Hypothalamus (tissue), 51 donors: ENCODE measurements at regions not wholly inside any gene's neighbourhood (a gene's known extent, or its start where the extent isn't known, plus 50 kb on each side); places are given as distances from the start of the nearest gene placed in this dataset.

ENCODE experiments used
- DNase-seq, 51 donors: peaks; one replicate each; lab custom pipeline; 2025; lab: John Stamatoyannopoulos, UW

DNA sequence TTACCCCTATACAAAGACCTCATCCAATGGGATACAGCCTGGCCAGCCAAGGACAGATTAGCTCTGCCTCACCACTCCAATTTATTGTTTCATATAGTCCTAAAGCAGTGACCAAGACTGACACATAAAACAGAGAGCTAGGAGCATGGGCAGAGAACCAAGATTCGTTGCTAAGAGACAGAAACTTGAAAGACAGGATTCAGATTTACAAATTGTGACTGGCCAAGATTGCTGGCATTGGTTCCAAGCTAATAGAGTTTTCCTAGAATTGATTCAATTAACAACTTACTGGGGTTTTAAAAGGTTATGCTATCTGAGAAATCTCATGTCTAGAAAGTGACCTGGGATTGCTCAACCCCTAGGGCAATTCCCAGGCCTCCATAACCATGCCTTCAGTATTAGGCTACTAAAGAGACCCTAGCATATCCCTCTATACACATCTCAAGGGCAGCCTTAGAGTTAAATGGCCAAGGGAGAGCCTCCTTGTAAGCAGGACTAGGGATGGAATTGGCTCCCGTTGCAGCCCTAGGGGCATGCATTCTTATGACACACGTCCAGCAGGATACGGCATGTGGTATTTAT lies 75.6 kb downstream of the ICOS start:
- peak in 14 of 51 donors; percentile 2 to 36 (median 8) for DNase-seq

GRCh38 chr2:204015118-204015843 lies 78.7 kb downstream of the ICOS start:
- DNase-seq: no peak

DNA sequence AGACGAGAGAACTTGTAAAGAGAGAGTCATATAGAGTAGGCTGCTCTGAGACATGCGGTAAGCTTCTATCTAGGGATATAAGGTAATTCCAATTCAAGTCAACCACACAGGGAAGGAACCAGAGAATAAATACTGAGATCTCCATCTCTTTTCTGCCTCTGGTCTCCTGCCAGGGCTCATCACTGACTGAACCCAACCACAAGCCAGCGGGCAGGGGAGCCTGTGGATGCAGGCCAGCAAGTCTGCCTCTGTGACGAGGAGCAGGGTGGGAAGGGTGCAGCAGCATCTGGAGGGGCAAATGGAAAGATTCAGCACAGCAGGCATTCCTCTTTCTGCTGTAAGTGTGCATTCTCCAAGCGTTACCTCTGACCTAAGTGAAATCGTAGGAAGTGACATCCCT lies 82.2 kb downstream of the ICOS start:
- no peak for DNase-seq

GRCh38 chr2:204019572-204020501 lies 83.3 kb downstream of the ICOS start:
- no peak for DNase-seq

- no peak for DNase-seq
These were observed 84.9 kb downstream of the ICOS start for GRCh38 chr2:204021290-204022081.

DNA sequence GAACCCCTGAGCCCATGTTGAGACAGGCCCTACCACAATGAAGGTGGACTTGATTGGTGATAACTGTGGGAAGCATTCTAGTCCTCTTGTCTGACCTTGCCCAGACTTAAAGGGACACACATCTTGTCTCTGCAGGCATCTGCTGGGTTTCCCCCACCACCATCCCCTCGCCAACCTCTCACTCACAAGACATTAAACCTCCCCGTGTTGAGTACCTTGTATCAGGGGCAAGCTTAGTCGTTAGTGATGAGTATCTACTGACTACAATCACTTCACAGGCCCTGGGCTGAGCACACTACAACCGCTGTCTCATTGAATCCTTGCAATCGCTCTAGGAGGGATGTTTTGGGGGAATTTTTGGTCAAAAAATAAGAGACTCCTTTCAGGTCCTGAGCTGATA lies 86.0 kb downstream of the ICOS start:
- no peak for DNase-seq

- no peak for DNase-seq
These were observed 86.5 kb downstream of the ICOS start for GRCh38 chr2:204023088-204023487.

GRCh38 chr2:204024503-204024902 lies 87.9 kb downstream of the ICOS start:
- peak in 7 of 51 donors; percentile 1 to 36 (median 7) for DNase-seq

DNA sequence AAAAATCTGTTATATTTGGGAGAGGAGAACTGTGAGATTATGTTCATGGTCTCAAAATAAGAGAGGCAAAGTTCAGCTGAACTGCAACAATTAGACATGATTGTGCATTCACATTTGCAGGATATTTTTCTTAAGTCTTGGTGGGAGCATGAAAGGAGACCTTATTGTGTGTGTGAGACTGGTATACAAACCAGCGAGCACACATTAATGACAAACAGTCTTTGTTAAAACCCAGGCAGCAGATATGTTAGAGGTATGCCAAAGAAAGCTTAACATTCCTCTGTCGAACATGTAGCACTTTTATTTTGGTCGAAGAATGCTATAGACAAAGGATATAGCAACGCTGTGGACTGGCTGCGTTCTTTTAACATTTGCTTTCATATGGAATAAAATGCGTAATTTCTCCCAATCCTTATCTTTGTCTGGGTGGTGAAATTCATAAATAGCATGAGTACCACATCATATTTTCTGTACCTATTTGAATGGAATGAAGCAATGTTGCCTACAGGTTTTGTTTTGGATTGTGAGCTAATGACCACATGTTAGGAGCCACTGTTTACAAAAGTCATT lies 88.4 kb downstream of the ICOS start:
- DNase-seq: no peak

DNA sequence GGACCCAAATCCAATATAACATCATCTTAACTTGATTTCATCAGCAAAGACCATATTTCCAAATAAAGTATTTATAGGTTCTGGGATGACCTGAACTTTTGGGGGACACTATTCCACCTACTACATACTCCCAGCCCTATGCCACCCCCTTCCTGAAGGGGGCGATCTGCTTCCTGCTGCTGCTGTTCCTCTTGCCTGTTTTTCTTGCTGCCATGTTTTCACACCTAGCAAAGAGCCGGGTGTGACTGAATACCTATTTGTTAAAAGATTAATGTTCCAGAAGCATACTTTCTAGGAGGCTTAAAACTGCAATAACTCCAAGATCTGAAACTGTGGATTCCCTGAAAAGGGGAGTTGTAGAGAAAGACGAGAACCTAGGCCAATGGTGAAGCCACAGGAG lies 89.7 kb downstream of the ICOS start:
- DNase-seq: no peak

- DNase-seq: no peak
These were observed 90.5 kb downstream of the ICOS start for GRCh38 chr2:204027091-204027490.

DNA sequence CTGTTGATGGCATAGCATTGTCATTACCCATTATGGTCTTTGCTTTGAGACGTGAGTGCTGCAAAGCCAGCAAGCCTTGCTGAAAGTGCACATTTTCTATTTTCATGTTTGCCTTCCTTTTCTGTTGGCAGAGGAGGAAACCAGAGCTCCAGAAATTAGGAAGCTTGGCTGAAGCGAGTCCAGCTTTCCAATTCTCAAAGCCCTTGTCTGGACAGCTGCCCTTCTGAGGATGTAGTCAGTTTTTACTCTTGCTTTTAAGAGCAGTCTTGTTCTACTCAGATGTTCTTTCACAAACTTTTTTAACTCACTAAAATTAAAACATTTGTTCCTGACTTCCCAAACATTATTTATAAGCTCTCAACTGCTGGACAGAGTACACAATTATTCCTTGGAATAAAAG lies 93.8 kb downstream of the ICOS start:
- DNase-seq: peak in 1 of 51 donors; percentile 1

DNA sequence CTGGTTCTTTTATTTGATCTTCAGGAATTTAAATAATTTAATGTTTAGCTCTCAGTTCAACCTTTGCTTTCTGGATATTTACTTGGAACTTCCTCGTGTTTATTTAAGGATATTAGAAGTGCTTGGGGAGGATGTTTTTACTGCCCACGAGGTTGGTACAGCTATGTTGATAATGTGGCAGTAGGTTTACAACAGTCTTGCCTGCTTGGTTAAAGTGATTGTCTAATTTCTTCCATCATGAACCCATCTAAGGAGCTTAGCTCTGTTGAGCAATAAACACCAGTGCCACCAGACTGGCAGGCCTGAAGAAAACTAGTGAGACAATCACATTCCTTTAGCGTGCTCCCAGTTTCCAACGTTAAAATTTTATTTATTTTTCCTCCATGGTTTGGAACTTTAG lies 94.5 kb downstream of the ICOS start:
- DNase-seq: no peak

- no peak for DNase-seq
These were observed 95.7 kb downstream of the ICOS start for GRCh38 chr2:204032301-204032700.

DNA sequence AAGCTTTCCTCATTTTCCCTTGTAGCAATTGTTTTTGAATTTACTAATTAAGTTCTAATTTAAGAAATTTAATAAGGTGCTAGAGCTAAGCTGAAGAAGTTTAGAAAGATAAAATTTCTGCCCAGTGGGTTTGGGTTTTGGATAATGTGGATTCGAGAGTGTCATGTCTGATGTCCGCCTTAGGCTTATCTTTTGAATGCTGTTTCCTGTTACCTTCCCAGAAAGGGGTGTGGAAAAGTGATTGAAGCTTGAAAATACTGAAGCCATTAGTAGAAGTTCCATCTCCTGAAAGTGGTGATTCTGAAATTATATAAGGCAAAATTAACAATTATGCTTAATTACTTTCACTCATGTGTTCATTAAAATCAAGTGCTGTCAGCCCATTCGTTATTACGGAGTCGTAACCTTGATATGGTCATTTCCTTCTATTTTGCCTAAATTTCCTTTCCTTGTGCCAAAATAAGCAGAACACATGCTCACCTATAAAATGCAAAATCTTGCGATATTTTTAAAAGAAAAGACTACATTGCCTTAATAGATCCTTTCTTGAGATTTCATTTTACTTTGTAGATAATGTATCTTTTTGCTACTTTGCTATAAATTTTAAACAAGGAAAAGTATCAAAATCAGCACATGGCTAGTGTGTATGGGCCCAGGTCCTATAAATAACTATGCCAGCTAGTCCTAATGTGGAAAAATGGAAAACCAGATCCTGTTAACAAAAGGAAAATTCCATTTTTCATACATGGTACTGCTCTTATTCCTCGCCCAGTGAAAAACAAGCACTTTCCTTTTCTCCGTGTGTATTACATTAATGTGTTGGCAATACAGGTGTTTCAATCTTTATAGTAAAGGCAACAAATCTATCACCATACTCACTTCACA lies 97.3 kb downstream of the ICOS start:
- DNase-seq: no peak

DNA sequence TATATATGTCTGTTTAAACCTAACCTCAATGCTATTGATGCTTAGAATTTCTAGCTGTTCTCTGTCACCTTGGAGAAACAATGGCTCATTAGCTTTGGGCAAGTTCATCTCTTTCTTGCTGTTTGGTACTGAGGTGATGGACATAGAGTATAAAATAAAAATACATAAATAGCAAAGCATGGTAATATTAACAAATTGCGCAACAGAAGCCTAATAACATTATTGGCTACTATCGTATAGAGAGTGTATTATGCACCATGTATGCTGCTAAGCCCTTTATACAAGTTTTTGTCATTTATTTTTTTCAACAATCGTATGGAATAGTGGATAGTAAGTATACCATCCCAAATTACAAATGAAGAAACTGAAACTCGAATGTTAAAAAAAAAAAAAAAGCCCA lies 100.1 kb downstream of the ICOS start:
- DNase-seq: no peak

GRCh38 chr2:204037286-204037685 lies 100.7 kb downstream of the ICOS start:
- DNase-seq: no peak

DNA sequence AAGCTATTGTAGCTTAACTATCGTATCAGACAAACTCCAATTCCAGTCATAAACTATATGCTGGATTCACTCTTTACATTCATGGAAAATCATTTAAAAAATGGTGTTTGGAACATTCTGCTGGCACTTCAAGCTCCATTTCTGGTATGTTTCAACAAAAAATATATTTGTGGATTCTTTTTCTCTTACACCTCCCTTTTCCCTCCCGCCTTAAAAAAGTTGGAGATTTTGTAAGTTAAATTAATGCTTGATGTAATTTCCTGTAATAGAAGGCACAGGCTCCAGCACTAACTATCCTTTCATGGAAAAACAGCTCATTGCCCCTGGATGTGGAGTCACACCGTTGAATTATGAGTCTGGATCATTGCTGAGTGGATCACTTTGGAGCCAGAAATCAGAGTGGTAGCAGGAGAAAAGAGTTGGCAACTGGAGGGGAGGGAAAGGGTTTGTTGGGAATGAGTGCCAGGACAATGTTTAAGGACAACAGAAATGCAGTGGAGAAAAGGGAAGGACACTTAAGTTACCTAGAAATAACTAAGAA lies 102.8 kb downstream of the ICOS start:
- no peak for DNase-seq

- DNase-seq: no peak
These were observed 103.5 kb downstream of the ICOS start for GRCh38 chr2:204040016-204040415.
